HG02970 (cell line): ENCODE measurements at regions not wholly inside any gene's neighbourhood (a gene's known extent, or its start where the extent isn't known, plus 50 kb on each side); places are given as distances from the start of the nearest gene placed in this dataset.

Experiments used
- ATAC-seq: cut with Tn5 transposase; IDR thresholded peaks from one replicate; pipeline ENCODE4 v1.9.1; 2021; ENCODE audit warnings: mild to moderate bottlenecking, moderate library complexity, moderate number of reproducible peaks; ENCODE audit not compliant: unreplicated experiment, low FRiP score

- ATAC-seq: no peak
Measured at GRCh38 chr2:139964721-139965440, 1184.7 kb upstream of the NXPH2 start.

DNA sequence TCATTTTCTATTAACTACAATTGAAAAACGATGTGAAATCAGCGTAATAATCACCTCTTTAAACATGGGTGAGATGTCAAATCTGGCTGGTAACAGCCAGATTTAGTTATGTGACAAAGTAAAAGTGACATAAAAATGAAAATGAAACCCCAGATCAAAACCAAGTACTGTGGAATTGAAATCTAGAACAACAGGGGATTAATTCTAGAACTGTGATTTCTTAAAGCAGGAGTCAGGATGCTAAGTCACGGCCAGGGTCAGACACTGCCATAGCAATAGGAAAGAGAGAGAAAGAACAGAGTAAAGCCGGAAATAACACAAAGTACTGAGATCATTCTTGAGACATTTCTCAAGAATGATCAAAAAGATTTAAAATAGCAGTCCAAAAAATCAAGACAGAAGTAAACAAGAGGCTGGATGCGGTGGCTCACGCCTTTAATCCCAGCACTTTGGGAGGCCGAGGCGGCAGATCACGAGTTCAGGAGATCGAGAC is 1183.7 kb upstream of the NXPH2 start:
- ATAC-seq: no peak

GRCh38 chr2:139949242-139949972 is 1169.2 kb upstream of the NXPH2 start:
- ATAC-seq: no peak

GRCh38 chr2:139946690-139947089 is 1166.5 kb upstream of the NXPH2 start:
- no peak for ATAC-seq

- ATAC-seq: no peak
Measured at GRCh38 chr2:139940686-139941085, 1160.5 kb upstream of the NXPH2 start.

GRCh38 chr2:139925903-139926302 is 1145.7 kb upstream of the NXPH2 start:
- ATAC-seq: no peak

- ATAC-seq: no peak
Measured at GRCh38 chr2:139924070-139924469, 1143.9 kb upstream of the NXPH2 start.

DNA sequence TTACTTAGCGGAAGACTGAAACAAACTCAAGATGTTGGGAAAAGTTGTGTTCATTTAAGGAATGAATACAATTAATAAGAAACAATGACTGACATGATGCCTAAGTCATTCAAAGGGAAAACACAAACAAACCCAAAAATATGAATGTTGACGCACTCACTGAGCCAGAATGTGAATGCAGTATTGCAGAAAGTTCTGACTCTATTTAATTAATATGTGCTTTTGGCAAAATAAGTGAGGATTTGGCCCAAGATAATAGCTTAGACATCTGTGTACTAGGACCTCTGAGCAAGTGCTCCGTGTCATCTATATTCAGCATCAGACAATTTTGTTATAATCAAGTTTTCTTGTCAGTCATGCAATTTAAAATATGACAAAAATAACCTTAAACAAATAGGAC is 1138.8 kb upstream of the NXPH2 start:
- ATAC-seq: no peak

- ATAC-seq: no peak
Measured at GRCh38 chr2:139917690-139918384, 1137.6 kb upstream of the NXPH2 start.

DNA sequence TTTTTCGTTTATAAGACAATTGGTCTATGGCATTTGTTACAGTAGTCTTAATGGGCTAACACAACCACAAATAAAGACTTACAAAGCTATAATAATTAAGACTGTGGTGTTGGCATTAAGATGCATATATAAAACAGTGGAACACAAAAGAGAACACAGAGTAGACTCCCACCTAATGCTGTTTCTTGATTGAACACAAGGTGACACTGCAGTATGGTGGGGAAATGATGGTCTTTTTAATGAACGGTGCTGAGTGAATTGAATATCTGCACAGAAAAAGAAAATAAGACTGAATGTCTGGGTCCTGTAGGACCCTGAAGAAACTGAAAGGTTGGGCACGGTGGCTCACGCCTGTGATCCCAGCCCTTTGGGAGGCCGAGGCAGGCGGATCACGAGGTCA is 1136.6 kb upstream of the NXPH2 start:
- ATAC-seq: no peak

GRCh38 chr2:139911160-139911559 is 1131.0 kb upstream of the NXPH2 start:
- ATAC-seq: no peak

DNA sequence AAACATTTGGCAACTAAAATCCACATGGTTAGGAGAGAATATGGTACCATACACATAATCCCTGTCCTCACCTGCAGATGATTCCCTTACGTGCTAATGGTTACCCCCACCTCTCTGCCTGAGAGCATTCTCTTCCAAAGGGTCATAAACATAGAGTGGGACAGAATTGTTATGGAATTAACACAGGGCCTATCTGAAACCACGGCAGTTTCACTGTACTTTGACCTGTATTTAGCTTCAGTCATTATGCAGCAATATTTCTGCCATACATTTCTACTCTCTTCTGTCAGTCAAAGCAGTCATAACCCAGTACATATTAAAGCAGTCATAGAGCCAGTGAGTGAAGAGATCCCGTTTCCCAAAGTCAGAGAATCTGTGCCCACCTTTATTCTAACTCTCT is 1128.9 kb upstream of the NXPH2 start:
- ATAC-seq: no peak

GRCh38 chr2:139905624-139906023 is 1125.4 kb upstream of the NXPH2 start:
- no peak for ATAC-seq

GRCh38 chr2:139891636-139892035 is 1111.4 kb upstream of the NXPH2 start:
- ATAC-seq: no peak

DNA sequence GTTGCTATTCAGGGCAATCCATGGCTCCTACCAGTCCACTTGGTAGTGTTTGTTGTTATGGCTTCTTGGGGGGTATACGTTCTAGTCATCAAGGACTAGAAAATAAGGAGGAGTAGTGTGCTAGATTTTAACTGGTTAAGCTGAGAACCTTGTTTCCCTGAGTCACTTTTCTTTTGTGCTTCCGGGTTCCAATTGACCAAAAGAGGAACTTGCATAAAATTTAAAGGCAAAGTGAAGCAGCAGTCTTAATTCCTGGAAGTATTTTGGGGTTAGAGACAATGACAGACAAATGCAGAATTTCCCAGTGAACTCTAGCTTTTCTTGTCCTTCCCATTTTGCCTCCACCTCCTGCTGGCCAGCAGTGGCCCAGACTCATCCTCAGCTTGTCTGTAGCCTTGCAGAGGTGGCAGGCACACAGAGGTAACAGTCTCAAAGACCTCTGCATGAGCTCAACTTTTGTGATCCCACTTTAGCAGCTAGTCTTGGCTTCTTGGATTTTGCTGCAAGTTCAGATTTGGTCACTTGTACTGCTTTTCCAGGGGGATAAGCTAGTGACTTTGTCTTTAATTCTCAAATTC is 1105.8 kb upstream of the NXPH2 start:
- no peak for ATAC-seq

DNA sequence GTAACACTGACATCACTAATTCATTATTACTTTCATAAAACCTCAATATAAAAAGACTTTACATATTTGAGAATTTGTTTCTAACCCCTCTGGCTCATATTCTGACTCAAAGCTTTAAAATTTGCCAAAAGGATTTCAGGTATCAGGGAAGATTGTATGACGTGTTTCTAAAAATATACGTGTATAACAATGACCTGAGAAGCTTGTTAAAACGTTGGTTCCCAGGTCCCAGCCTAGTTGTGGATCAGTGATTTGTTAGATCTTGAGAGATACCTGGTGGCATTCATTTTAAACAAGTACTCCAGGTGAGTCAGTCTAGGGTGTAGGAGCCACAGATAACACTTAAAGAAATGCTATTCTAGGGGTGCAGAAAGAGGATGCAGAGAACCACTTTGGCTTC is 1096.8 kb upstream of the NXPH2 start:
- ATAC-seq: no peak

DNA sequence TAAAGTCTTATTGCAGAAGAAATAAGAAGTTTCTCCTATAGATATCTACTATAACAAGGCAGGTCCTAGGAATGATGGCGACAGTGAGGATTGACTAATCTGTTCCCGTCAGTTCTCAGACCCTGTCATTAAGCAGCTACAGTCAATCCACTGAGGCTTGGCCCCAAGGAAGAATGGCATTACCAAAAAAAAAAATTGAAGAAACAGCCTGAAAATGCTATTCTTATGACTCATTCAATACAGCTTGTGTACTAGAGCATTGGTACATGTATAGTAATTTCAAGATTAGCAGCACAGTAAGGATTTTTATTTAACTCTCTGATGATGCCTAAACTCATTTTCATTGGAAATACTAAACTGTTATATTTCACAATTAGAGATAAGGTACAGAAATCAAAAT is 1096.1 kb upstream of the NXPH2 start:
- ATAC-seq: no peak

DNA sequence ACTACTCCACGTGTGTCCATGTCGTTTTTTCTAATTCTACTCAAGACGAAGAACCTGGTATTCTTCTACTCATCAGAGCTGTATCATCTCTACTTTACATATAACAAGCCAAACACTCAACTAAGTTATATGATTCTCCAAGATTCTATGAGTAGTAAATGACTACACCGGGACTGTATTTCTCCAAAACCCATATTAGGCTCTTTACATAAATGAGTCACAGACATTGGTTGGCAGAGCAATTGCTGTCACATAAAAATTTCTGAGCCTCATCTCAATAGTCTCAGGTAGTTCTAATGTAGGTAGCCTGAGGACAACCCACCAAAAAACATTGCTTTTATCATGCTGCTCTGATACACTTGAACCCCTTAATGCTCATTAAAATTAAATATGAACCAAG is 1092.3 kb upstream of the NXPH2 start:
- no peak for ATAC-seq

- ATAC-seq: no peak
Measured at GRCh38 chr2:139872032-139872431, 1091.8 kb upstream of the NXPH2 start.

DNA sequence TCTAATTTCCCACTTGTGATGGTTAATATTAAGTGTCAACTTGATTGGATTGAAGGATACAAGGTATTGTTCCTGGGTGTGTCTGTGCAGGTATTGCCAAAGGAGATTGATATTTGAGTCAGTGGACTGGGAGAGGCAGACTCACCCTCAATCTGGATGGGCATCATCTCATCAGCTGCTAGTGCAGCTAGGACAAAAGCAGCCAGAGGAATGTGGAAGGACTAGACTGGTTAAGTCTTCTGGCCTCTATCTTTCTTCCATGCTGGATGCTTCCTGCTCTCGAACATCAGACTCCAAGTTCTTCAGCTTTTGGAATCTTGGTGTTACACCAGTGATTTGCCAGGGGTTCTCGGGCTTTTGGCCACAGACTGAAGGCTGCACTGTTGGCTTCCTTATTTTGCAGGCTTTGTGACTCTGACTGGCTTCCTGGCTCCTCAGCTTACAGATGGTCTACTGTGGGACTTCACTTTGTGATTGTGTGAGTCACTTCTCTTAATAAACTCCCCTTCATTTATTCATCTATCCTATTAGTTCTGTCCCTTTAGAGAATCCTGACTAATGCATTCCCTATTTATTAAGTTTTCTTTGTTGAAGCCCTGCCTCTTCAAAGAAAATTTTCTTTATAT is 1087.5 kb upstream of the NXPH2 start:
- ATAC-seq: no peak
